Psoas muscle (tissue), 7 donors: ENCODE measurements at regions not wholly inside any gene's neighbourhood (a gene's known extent, or its start where the extent isn't known, plus 50 kb on each side); places are given as distances from the start of the nearest gene placed in this dataset.

Experiments used
- ATAC-seq, 4 donors: fragments of 200-7000 bp; cut with Tn5 transposase; one replicate each; pipeline ENCODE4 v1.9.1; 2020; ENCODE audit warnings: moderate library complexity in 3 of 4, mild to moderate bottlenecking in 2 of 4
- DNase-seq, 2 donors: peaks; one replicate each; pipeline ENCODE4 v3.0.0-alpha.2; 2020
- H3K27ac ChIP-seq: fragments of 200-600 bp; one replicate; pipeline ENCODE4 v1.8.0; 2022
- H3K27me3 ChIP-seq, 3 donors: fragments of 200-600 bp in 1 of 3; one replicate each; pipeline versions ENCODE4 v1.6.1 to v1.8.0; 2013 to 2022; ENCODE audit warnings: low read length in 2 of 3, mild to moderate bottlenecking in 2 of 3, moderate library complexity in 1 of 3; ENCODE audit not compliant: insufficient read depth in 3 of 3
- H3K36me3 ChIP-seq, 2 donors: fragments of 200-600 bp in 1 of 2; one replicate each; pipeline versions ENCODE4 v1.6.1 to v1.8.0; 2013 to 2022; ENCODE audit warnings: low read depth in 1 of 2, mild to moderate bottlenecking in 1 of 2, moderate library complexity in 1 of 2; ENCODE audit not compliant: insufficient read depth in 1 of 2
- H3K4me1 ChIP-seq: fragments of 200-600 bp; one replicate; pipeline ENCODE4 v1.8.0; 2022
- H3K4me3 ChIP-seq: fragments of 200-600 bp; one replicate; pipeline ENCODE4 v1.8.0; 2022; ENCODE audit warnings: mild to moderate bottlenecking
- H3K9me3 ChIP-seq: fragments of 200-600 bp; one replicate; pipeline ENCODE4 v1.8.0; 2022
- CTCF ChIP-seq: fragments of 200-600 bp; IDR thresholded peaks from one replicate; pipeline ENCODE4 v1.8.0; 2022; ENCODE audit warnings: antibody characterized with exemption
- WGBS, 3 donors: extraction: QIAGEN DNeasy Blood & Tissue Kit; methylation state at CpG; one replicate each; pipeline versions ENCODE4 v1.1.6 to v1.1.7; 2013; 5-methylcytosine and 5-hydroxymethylcytosine counted together
- intact Hi-C, 2 donors: fragments of 100-400 bp; cut with DNase I; formaldehyde crosslinking; loops; one replicate each; pipeline versions ENCODE4 v1.11.0 to v1.14.2; 2022
- donor health status: healthy with polysubstance abuse.
- donor health status: DM: no; HTN: no; CAD: no; lungs with moderate emphysema.
- donor health status: Bipolar disorder and iron deficiency.
- donor health status: healthy.
- donor health status: DM: yes; HTN: yes; CAD: no.
- donor health status: DM: no; HTN: no; CAD: no.
- donor health status: DM: yes; HTN: yes; CAD: no.

DNA sequence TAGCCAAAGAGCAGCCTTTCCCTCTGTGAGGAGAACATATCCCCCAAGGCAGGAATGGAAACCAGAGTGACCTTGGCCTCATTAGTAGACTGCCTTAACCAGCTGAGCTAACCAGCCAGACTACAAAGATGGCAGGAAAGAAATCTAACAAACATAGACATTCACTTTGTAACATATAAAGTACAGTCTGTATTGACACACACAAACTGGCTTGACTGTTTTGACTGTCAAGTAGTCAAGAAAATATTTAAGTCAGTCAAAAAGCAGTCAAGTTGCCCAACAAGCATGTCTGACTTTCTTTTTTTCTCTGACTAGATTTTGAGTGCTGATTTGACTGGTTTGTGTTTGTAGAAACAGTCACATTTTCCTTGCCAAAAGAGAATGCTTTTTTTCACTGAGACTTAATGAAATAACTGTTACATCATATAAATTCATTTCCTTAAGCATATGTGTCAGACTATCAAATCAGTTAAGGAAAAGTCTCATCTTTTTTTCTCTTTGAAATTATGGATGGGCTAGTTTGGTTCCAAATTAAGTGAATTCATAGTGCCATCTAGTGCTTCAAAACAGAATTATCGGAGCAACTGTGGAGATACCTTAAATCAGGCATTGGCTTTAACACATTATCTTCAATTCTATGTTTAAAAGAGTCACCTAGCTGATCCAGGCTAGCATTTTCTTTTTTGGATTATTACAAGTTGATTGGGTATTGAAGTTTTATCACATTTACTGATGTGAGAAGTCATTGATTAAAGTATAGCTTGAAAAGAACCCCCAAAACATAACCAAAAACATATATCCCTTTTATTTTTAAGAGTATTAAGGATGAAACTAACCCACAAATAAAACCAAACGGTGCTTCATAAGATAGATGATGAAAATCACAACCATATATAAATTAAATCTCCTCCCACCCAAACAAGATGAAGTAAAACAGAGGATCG is 75.0 kb downstream of the ATP6V1G3 start:
- intact Hi-C loops, result loop anchor here (10.0 kb wide), 2 partner anchors 851 to 941 kb away; no protein-coding TSS in a partner anchor
- DNase-seq (no peak), ATAC-seq (peak in 1 of 4 donors; percentile 69)
- peak; percentile 59 for TF ChIP-seq CTCF
- Histone ChIP-seq H3K27me3 (no peaks in the 10 kb centered on the region), H3K36me3 (no peaks in the 10 kb centered on the region), H3K4me3 (no peak overlapping the region), H3K27ac (no peak overlapping the region), H3K4me1 (no peaks in the 10 kb centered on the region), H3K9me3 (no peaks in the 10 kb centered on the region)
- 35 to 45% (median 39%) methylated on average over 3 of the region's 3 CpGs for WGBS, 3 donors

DNA sequence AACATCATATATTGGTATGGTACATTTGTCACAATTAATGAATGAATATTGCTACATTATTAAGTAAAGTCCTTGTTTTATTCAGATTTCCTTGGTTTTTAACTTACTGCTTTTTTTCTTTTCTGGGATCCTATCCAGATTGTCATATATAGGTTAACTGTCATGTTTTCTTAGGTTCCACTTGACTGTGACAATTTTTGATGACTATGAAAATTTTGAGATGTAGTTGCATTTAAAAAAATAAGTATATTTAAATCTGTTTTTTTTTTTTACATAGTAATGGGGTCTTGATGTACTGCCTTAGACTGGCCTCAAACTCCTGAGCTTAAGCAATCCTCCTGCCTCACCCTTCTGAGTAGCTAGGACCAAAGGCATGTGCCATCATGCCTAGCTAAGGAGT is 76.8 kb downstream of the ATP6V1G3 start:
- Histone ChIP-seq H3K9me3 (no peaks in the 10 kb centered on the region), H3K27me3 (no peaks in the 10 kb centered on the region), H3K4me1 (no peaks in the 10 kb centered on the region), H3K36me3 (no peaks in the 10 kb centered on the region), H3K4me3 (no peak overlapping the region), H3K27ac (no peak overlapping the region)
- intact Hi-C loops, result loop anchor here (5.0 to 10.0 kb wide), 3 partner anchors 376 to 939 kb away; no protein-coding TSS in a partner anchor
- no peak for ATAC-seq
- no peak for DNase-seq
- TF ChIP-seq CTCF, result no peak

GRCh38 chr1:198462365-198463019 is 78.0 kb downstream of the ATP6V1G3 start:
- intact Hi-C loops, result loop anchor here (5.0 to 10.0 kb wide), 3 partner anchors 375 to 938 kb away; no protein-coding TSS in a partner anchor
- H3K27me3 ChIP-seq, result no peaks in the 10 kb centered on the region
- no peak overlapping the region for H3K4me3 ChIP-seq
- H3K36me3 ChIP-seq, result no peaks in the 10 kb centered on the region
- no peak overlapping the region for H3K27ac ChIP-seq
- DNase-seq (no peak), ATAC-seq (no peak)
- WGBS, 3 donors, result 82 to 96% (median 82%) methylated on average over 1 of the region's 1 CpG
- H3K4me1 ChIP-seq, result no peaks in the 10 kb centered on the region
- no peaks in the 10 kb centered on the region for H3K9me3 ChIP-seq
- no peak for TF ChIP-seq CTCF

- 86 to 90% (median 87%) methylated on average over 3 of the region's 3 CpGs for WGBS, 3 donors
- H3K9me3 ChIP-seq, result no peaks in the 10 kb centered on the region
Measured at GRCh38 chr1:198455966-198456365, 84.5 kb downstream of the ATP6V1G3 start.

More at GRCh38 chr1:198455966-198456365, 84.5 kb downstream of the ATP6V1G3 start:
- H3K4me3 ChIP-seq, result no peak overlapping the region
- intact Hi-C loops, result no loop called here
- no peak for TF ChIP-seq CTCF
- no peak for DNase-seq
- no peaks in the 10 kb centered on the region for H3K27me3 ChIP-seq
- H3K36me3 ChIP-seq, result no peaks in the 10 kb centered on the region
- H3K27ac ChIP-seq, result no peak overlapping the region
- ATAC-seq, result no peak
- H3K4me1 ChIP-seq, result no peaks in the 10 kb centered on the region
